Neural crest cell (in vitro differentiated cells): ENCODE measurements at regions not wholly inside any gene's neighbourhood (a gene's known extent, or its start where the extent isn't known, plus 50 kb on each side); places are given as distances from the start of the nearest gene placed in this dataset.

Source experiments
- DNase-seq: peaks from one replicate; pipeline ENCODE4 v3.0.0; 2021; ENCODE audit warnings: low read depth, mixed read lengths, low spot score
- H3K27ac Mint-ChIP-seq: one replicate; pipeline ENCODE4 v1.8.0; 2021; ENCODE audit warnings: mild to moderate bottlenecking, mixed read lengths; ENCODE audit not compliant: unreplicated experiment
- H3K27me3 Mint-ChIP-seq: 2 replicates; pipeline ENCODE4 v1.8.0; 2021; ENCODE audit warnings: low read depth, mild to moderate bottlenecking, mixed read lengths
- H3K36me3 Mint-ChIP-seq: 2 replicates; pipeline ENCODE4 v1.8.0; 2021; ENCODE audit warnings: low read depth, mild to moderate bottlenecking, mixed read lengths
- H3K4me1 Mint-ChIP-seq: 2 replicates; pipeline ENCODE4 v1.8.0; 2021; ENCODE audit warnings: mixed read lengths
- H3K4me3 Mint-ChIP-seq: one replicate; pipeline ENCODE4 v1.8.0; 2021; ENCODE audit warnings: mild to moderate bottlenecking, mixed read lengths
- H3K9me3 Mint-ChIP-seq: 2 replicates; pipeline ENCODE4 v1.8.0; 2021; ENCODE audit warnings: mixed read lengths
- CTCF ChIP-seq: fragments of 200-600 bp; sonication (generic); conservative IDR thresholded peaks from 2 replicates; pipeline ENCODE4 v1.5.0; 2021; ENCODE audit warnings: antibody characterized with exemption, mild to moderate bottlenecking

- DNase-seq: no peak
- no peak for TF ChIP-seq CTCF
- Mint-ChIP-seq H3K27me3 (no peaks in the 10 kb centered on the region), H3K36me3 (no peaks in the 10 kb centered on the region), H3K4me1 (peaks cover 13% of the 10 kb centered on the region), H3K4me3 (no peak overlapping the region), H3K9me3 (no peaks in the 10 kb centered on the region), H3K27ac (no peak overlapping the region)
Measured at GRCh38 chr18:45384962-45385315, 230.3 kb upstream of the SLC14A2 start.

- H3K4me3 Mint-ChIP-seq: no peak overlapping the region
- H3K36me3 Mint-ChIP-seq: no peaks in the 10 kb centered on the region
- H3K4me1 Mint-ChIP-seq: peaks cover 13% of the 10 kb centered on the region
- peak; percentile 32 for DNase-seq
- peak; percentile 63 for TF ChIP-seq CTCF
- H3K27ac Mint-ChIP-seq: no peak overlapping the region
- peaks cover 4% of the 10 kb centered on the region for H3K9me3 Mint-ChIP-seq
- H3K27me3 Mint-ChIP-seq: no peaks in the 10 kb centered on the region
Measured at GRCh38 chr18:45386041-45386655, 229.1 kb upstream of the SLC14A2 start.

GRCh38 chr18:45387229-45387628 lies 228.0 kb upstream of the SLC14A2 start:
- Mint-ChIP-seq H3K4me3 (no peak overlapping the region), H3K9me3 (peaks cover 4% of the 10 kb centered on the region), H3K27me3 (no peaks in the 10 kb centered on the region), H3K36me3 (no peaks in the 10 kb centered on the region), H3K4me1 (peaks cover 13% of the 10 kb centered on the region), H3K27ac (no peak overlapping the region)
- no peak for DNase-seq
- TF ChIP-seq CTCF: no peak

DNA sequence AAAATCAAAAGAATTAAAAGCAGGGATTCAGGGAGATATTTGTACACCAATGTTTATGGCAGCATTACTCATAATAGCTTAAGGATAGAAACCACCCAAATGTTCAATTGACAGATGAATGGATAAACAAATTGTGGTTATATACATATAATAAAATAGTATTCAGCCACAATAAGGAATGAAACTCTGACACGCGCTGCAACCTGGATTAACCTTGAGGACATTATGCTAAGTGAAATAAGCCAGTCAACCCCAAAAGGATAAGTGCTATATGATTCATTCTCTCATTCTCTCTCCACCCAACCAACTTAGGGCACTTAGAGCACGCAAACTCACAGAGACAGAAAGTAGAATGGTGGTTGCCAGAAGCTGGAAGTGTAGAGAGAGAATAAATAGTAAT lies 216.8 kb upstream of the SLC14A2 start:
- no peaks in the 10 kb centered on the region for H3K27me3 Mint-ChIP-seq
- no peak overlapping the region for H3K4me3 Mint-ChIP-seq
- H3K9me3 Mint-ChIP-seq: peaks cover 5% of the 10 kb centered on the region
- H3K27ac Mint-ChIP-seq: no peak overlapping the region
- H3K4me1 Mint-ChIP-seq: no peaks in the 10 kb centered on the region
- no peaks in the 10 kb centered on the region for H3K36me3 Mint-ChIP-seq
- no peak for DNase-seq
- no peak for TF ChIP-seq CTCF

DNA sequence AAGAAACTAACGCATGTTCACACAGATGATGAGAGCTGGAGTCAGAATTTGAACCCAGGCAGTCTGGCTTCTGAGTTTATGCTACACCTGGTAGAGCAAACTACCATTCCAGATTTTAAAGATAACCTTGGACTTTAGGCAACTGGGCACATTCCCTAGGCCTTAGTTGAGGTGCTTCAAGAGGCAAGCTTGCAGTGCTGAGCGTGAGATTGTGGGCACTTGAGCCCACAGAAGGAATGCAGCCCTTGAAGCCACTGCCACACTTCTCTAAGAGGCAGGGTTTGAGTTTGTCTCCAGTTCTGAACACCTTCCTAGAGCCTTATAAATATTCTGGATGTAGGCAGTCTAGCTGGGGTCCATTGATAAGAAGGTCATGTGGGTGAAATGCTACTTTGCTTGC lies 216.1 kb upstream of the SLC14A2 start:
- Mint-ChIP-seq H3K27ac (no peak overlapping the region), H3K4me1 (no peaks in the 10 kb centered on the region), H3K9me3 (peaks cover 5% of the 10 kb centered on the region), H3K36me3 (no peaks in the 10 kb centered on the region), H3K4me3 (no peak overlapping the region), H3K27me3 (no peaks in the 10 kb centered on the region)
- DNase-seq: no peak
- no peak for TF ChIP-seq CTCF
